HCT116 (cell line): ENCODE measurements at regions not wholly inside any gene's neighbourhood (a gene's known extent, or its start where the extent isn't known, plus 50 kb on each side); places are given as distances from the start of the nearest gene placed in this dataset.

Experiments
- ATAC-seq: fragments of 200-7000 bp; cut with Tn5 transposase; 2 replicates; pipeline ENCODE4 v1.9.1; 2020; ENCODE audit warnings: mild to moderate bottlenecking, moderate library complexity
- BruUV-seq: library from RNA; stranded (reverse); fragments of 400-500 nt; replicated peaks from 2 replicates; lab custom pipeline; 2021; lab: Mats Ljungman, UMichigan
- CTCF ChIA-PET: fragments of 300-600 bp; sonication (Branson Sonifier 250); formaldehyde crosslinking; loops from one replicate; lab custom pipeline; 2021; ENCODE audit warnings: antibody characterized with exemption; lab: Charles Lee
- POLR2A ChIA-PET: fragments of 300-600, 350-600 bp; sonication (Branson Sonifier 250); formaldehyde crosslinking; loops from one replicate; lab custom pipeline; 2021; ENCODE audit warnings: antibody characterized with exemption; lab: Charles Lee
- RAD21 ChIA-PET, 2 experiments: fragments of 300-600 bp; sonication (Branson Sonifier 250); formaldehyde crosslinking; loops; one replicate each; lab custom pipeline; 2023; ENCODE audit warnings: low total read pairs in 2 of 2; ENCODE audit not compliant: uncharacterized antibody in 2 of 2, unreplicated experiment in 2 of 2, low non-redundant PET in 1 of 2; lab: Charles Lee
- DNase-seq: peaks from one replicate; pipeline ENCODE4 v3.0.0-alpha.2; 2010; ENCODE audit warnings: low read depth, low spot score
- H2AFZ ChIP-seq: fragments of 200-600 bp; shearing (Covaris generic), sonication (generic); 2 replicates; pipeline ENCODE4 v1.6.1; 2017; ENCODE audit warnings: low read depth, mixed run types, mixed read lengths, antibody characterized with exemption, low read length; ENCODE audit not compliant: poor library complexity, severe bottlenecking
- H3K27ac ChIP-seq: 2 replicates; pipeline ENCODE4 v1.5.1; 2012; ENCODE audit warnings: low read depth, low read length
- H3K27me3 ChIP-seq: fragments of 200-600 bp; sonication (generic); 2 replicates; pipeline ENCODE4 v1.6.1; 2016; ENCODE audit warnings: mixed run types, low read length, mixed read lengths; ENCODE audit not compliant: insufficient read depth
- H3K36me3 ChIP-seq, 2 experiments: fragments of 200-500 bp in 1 of 2; fragments of 200-600 bp in 1 of 2; sonication (Bioruptor generic) in 1 of 2; sonication (generic) in 1 of 2; 2 replicates each; pipeline versions ENCODE4 v1.5.1 to v1.6.1; 2014 to 2016; ENCODE audit warnings: low read length in 2 of 2, inconsistent platforms in 1 of 2, mixed read lengths in 1 of 2, mixed run types in 1 of 2; ENCODE audit not compliant: insufficient read depth in 2 of 2, control insufficient read depth in 1 of 2
- H3K4me1 ChIP-seq, 2 experiments: fragments of 200-600 bp in 1 of 2; sonication (generic) in 1 of 2; 2 replicates each; pipeline versions ENCODE4 v1.5.1 to v1.6.1; 2012 to 2017; ENCODE audit warnings: low read length in 2 of 2, inconsistent platforms in 1 of 2, mild to moderate bottlenecking in 1 of 2, mixed read lengths in 1 of 2, mixed run types in 1 of 2, moderate library complexity in 1 of 2; ENCODE audit not compliant: insufficient read depth in 2 of 2, control insufficient read depth in 1 of 2
- H3K4me2 ChIP-seq: fragments of 200-600 bp; sonication (generic); 2 replicates; pipeline ENCODE4 v1.6.1; 2017; ENCODE audit warnings: mixed run types, low read length, mixed read lengths
- H3K4me3 ChIP-seq, 2 experiments: fragments of 200-600 bp in 1 of 2; sonication (generic) in 1 of 2; replicated peaks in 1 of 2; 2 replicates each; pipeline ENCODE4 v1.5.1; 2011 to 2016; ENCODE audit warnings: low read length in 2 of 2, control low read depth in 1 of 2, low read depth in 1 of 2, mild to moderate bottlenecking in 1 of 2, mixed read lengths in 1 of 2, mixed run types in 1 of 2
- H3K79me2 ChIP-seq: fragments of 200-600 bp; sonication (generic); 2 replicates; pipeline ENCODE4 v1.6.1; 2017; ENCODE audit warnings: mild to moderate bottlenecking, mixed run types, low read length, moderate library complexity, mixed read lengths; ENCODE audit not compliant: insufficient read depth
- H3K9ac ChIP-seq: fragments of 200-600 bp; sonication (generic); 2 replicates; pipeline ENCODE4 v1.6.1; 2016; ENCODE audit warnings: low read length, mixed read lengths
- H3K9me2 ChIP-seq: fragments of 200-600 bp; sonication (generic), shearing (Covaris generic); 2 replicates; pipeline ENCODE4 v1.6.1; 2017; ENCODE audit warnings: mixed run types, mild to moderate bottlenecking, moderate library complexity; ENCODE audit not compliant: insufficient read depth
- H3K9me3 ChIP-seq, 2 experiments: fragments of 200-500 bp in 1 of 2; fragments of 200-600 bp in 1 of 2; sonication (Bioruptor generic) in 1 of 2; sonication (generic) in 1 of 2; 2 replicates each; pipeline ENCODE4 v1.6.1; 2014 to 2017; ENCODE audit warnings: low read length in 2 of 2, mixed read lengths in 2 of 2, inconsistent platforms in 1 of 2, low read depth in 1 of 2, mild to moderate bottlenecking in 1 of 2, mixed run types in 1 of 2, moderate library complexity in 1 of 2; ENCODE audit not compliant: control insufficient read depth in 1 of 2, insufficient read depth in 1 of 2
- H4K20me1 ChIP-seq: fragments of 200-600 bp; sonication (generic), shearing (Covaris generic); 2 replicates; pipeline ENCODE4 v1.6.1; 2017; ENCODE audit warnings: mixed run types, mild to moderate bottlenecking, moderate library complexity; ENCODE audit not compliant: insufficient read depth
- CTCF ChIP-seq, 3 experiments: fragments of 200-600 bp in 1 of 3; sonication (generic) in 1 of 3; IDR thresholded peaks in 2 of 3; conservative IDR thresholded peaks in 1 of 3; 2 replicates each; pipeline ENCODE4 v1.5.1; 2012 to 2017; ENCODE audit warnings: low read depth in 2 of 3, low read length in 2 of 3, antibody characterized with exemption in 1 of 3, borderline replicate concordance in 1 of 3, control low read depth in 1 of 3, mild to moderate bottlenecking in 1 of 3, mixed read lengths in 1 of 3, mixed run types in 1 of 3, moderate library complexity in 1 of 3; ENCODE audit not compliant: insufficient read depth in 1 of 3
- FOSL1 ChIP-seq: IDR thresholded peaks from 2 replicates; pipeline ENCODE4 v1.6.1; 2012; ENCODE audit warnings: low read depth
- MAX ChIP-seq: IDR thresholded peaks from 2 replicates; pipeline ENCODE4 v1.6.1; 2012
- RAD21 ChIP-seq: IDR thresholded peaks from 2 replicates; pipeline ENCODE4 v1.6.1; 2012; ENCODE audit warnings: low read depth, mild to moderate bottlenecking
- ZBTB33 ChIP-seq: IDR thresholded peaks from 2 replicates; pipeline ENCODE4 v1.6.1; 2011; ENCODE audit warnings: mild to moderate bottlenecking, low read length, moderate library complexity; ENCODE audit not compliant: insufficient replicate concordance; ENCODE audit errors: extremely low read depth
- intact Hi-C: fragments of 100-400 bp; cut with micrococcal nuclease; formaldehyde crosslinking; loops from 2 replicates; pipeline ENCODE4 v1.10.0; 2022

- H3K27me3 ChIP-seq = 0 out of 2 replicates have a peak, but pooled peaks cover 4% of the 10 kb centered on the region
- peak; percentile 51 for ATAC-seq
- peaks cover 0 to 9% of the 10 kb centered on the region in 2 experiments; a peak in 1 of 4 replicates for H3K4me1 ChIP-seq
- H3K9ac ChIP-seq = no peak overlapping the region
- BruUV-seq = no TSS peak
- peak overlapping the region; percentile 58 for H3K4me2 ChIP-seq
- H3K36me3 ChIP-seq = no peaks in the 10 kb centered on the region
- CTCF ChIA-PET = no interaction called here
- H2AFZ ChIP-seq = no peak overlapping the region
- H3K27ac ChIP-seq = no peak overlapping the region
- no peaks in the 10 kb centered on the region for H3K9me2 ChIP-seq
- POLR2A ChIA-PET = no interaction called here
- peak; percentile 3 for DNase-seq
- peak overlapping the region; percentile 23 to 27 for H3K4me3 ChIP-seq
- intact Hi-C loops = no loop called here
- no peak for TF ChIP-seq FOSL1
- no peak for TF ChIP-seq RAD21
- TF ChIP-seq, all 23 proteins: peak for 0
- no peaks in the 10 kb centered on the region for H3K79me2 ChIP-seq
- RAD21 ChIA-PET = interaction anchor here in 1 of 2 experiments (0.7 kb wide), 1 partner anchor 19 kb away, joined by 3 read pairs; no protein-coding TSS in a partner anchor
- H4K20me1 ChIP-seq = no peaks in the 10 kb centered on the region
- H3K9me3 ChIP-seq = no peaks in the 10 kb centered on the region
These were observed 223.0 kb upstream of the SYNCRIP start for GRCh38 chr6:85865420-85866369.

GRCh38 chr6:85864453-85865401 is 222.0 kb upstream of the SYNCRIP start:
- no peak for TF ChIP-seq ZBTB33
- TF ChIP-seq MAX = no peak
- 0 out of 6 replicates have a peak, but pooled peaks of 1 of the 3 experiments have one; percentile 9 for TF ChIP-seq CTCF (IDR thresholded peaks at IDR 0.05 in 2 of 3, conservative IDR thresholded peaks at IDR 0.05 in 1 of 3; ENCODE audit: borderline replicate concordance in 1 of 3, insufficient read depth in 1 of 3, low read depth in 2 of 3, low read length in 2 of 3)
- peak; percentile 17; the same call in 1 of the 2 replicates for TF ChIP-seq RAD21
- no peak overlapping the region for H3K4me3 ChIP-seq
- H3K4me1 ChIP-seq = peaks cover 0 to 9% of the 10 kb centered on the region in 2 experiments; a peak in 1 of 4 replicates
- H3K27me3 ChIP-seq = 0 out of 2 replicates have a peak, but pooled peaks cover 4% of the 10 kb centered on the region
- no peak for DNase-seq
- no peaks in the 10 kb centered on the region for H3K36me3 ChIP-seq
- H2AFZ ChIP-seq = no peak overlapping the region
- no peak overlapping the region for H3K9ac ChIP-seq
- H4K20me1 ChIP-seq = no peaks in the 10 kb centered on the region
- BruUV-seq = no TSS peak
- ChIA-PET CTCF (no interaction called here), RAD21 (no interaction called here), POLR2A (no interaction called here)
- H3K79me2 ChIP-seq = no peaks in the 10 kb centered on the region
- H3K27ac ChIP-seq = no peak overlapping the region
- intact Hi-C loops = no loop called here
- H3K9me3 ChIP-seq = no peaks in the 10 kb centered on the region
- ATAC-seq = peak; percentile 74
- no peaks in the 10 kb centered on the region for H3K9me2 ChIP-seq
- no peak overlapping the region for H3K4me2 ChIP-seq
